ENCODE measurements at regions not wholly inside any gene's neighbourhood (a gene's known extent, or its start where the extent isn't known, plus 50 kb on each side); places are given as distances from the start of the nearest gene placed in this dataset.

GRCh38 chr21:38145104-38145503, 111.7 kb upstream of the KCNJ15 start:
- no peak overlapping the region for H3K4me3 ChIP-seq (ENCODE audit: control insufficient read depth in 1 of 7, extremely low read depth in 1 of 7, insufficient read depth in 4 of 7, low read depth in 2 of 7, low read length in 6 of 7)
- ChIA-PET POLR2A (no interaction called here), CTCF (no interaction called here)
- H3K4me1 ChIP-seq (ENCODE audit: control extremely low read depth in 1 of 4, control insufficient read depth in 4 of 4, insufficient read depth in 4 of 4, low read length in 3 of 4), result no peaks in the 10 kb centered on the region
- H3K9me3 ChIP-seq (ENCODE audit: control extremely low read depth in 1 of 5, control insufficient read depth in 4 of 5, insufficient read depth in 2 of 5, low read depth in 1 of 5, low read length in 4 of 5), result peaks cover 0 to 22% (median 2%) of the 10 kb centered on the region in 5 experiments
- H3K36me3 ChIP-seq (ENCODE audit: control insufficient read depth in 4 of 4, insufficient read depth in 4 of 4, low read length in 3 of 4), result no peaks in the 10 kb centered on the region
- H3K27me3 ChIP-seq (replicated peaks in 2 of 5; ENCODE audit: control insufficient read depth in 4 of 5, insufficient read depth in 5 of 5, low read length in 4 of 5), result peaks cover 0 to 4% (median 0%) of the 10 kb centered on the region in 5 experiments
- no peak overlapping the region for H3K27ac ChIP-seq (ENCODE audit: insufficient read depth in 1 of 2, low read depth in 1 of 2, low read length in 2 of 2, poor library complexity in 1 of 2, severe bottlenecking in 2 of 2)
- DNase-seq, result no peak

DNA sequence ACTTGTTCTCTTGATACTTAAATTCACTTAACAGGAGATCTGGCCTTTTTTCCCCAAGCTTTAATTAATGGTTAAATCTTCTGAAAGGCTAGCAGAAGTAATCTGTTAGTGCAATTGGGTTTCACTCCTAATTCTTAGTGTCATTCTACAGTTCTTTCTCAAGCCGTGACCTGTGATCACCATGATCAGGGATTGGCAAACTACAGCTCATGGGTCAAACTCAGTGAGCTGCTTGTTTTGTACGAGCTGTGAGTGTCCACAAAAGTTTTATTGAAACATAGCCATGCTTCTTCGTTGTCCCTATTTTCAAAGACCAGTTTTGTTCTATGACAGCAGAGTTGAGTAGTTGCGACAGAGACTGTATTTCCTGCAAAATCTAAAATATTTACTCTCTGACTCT, 109.4 kb upstream of the KCNJ15 start:
- Histone ChIP-seq H3K9me3 (ENCODE audit: control extremely low read depth in 1 of 5, control insufficient read depth in 4 of 5, insufficient read depth in 2 of 5, low read depth in 1 of 5, low read length in 4 of 5) (peaks cover 0 to 17% (median 1%) of the 10 kb centered on the region in 5 experiments), H3K4me1 (ENCODE audit: control extremely low read depth in 1 of 4, control insufficient read depth in 4 of 4, insufficient read depth in 4 of 4, low read length in 3 of 4) (no peaks in the 10 kb centered on the region), H3K4me3 (ENCODE audit: control insufficient read depth in 1 of 7, extremely low read depth in 1 of 7, insufficient read depth in 4 of 7, low read depth in 2 of 7, low read length in 6 of 7) (no peak overlapping the region), H3K27me3 (replicated peaks in 2 of 5; ENCODE audit: control insufficient read depth in 4 of 5, insufficient read depth in 5 of 5, low read length in 4 of 5) (peaks cover 0 to 8% (median 3%) of the 10 kb centered on the region in 5 experiments), H3K36me3 (ENCODE audit: control insufficient read depth in 4 of 4, insufficient read depth in 4 of 4, low read length in 3 of 4) (no peaks in the 10 kb centered on the region), H3K27ac (ENCODE audit: insufficient read depth in 1 of 2, low read depth in 1 of 2, low read length in 2 of 2, poor library complexity in 1 of 2, severe bottlenecking in 2 of 2) (no peak overlapping the region)
- POLR2A ChIA-PET, result no interaction called here
- DNase-seq, result no peak
- 100% methylated on average over 2 of the region's 4 CpGs for WGBS (ENCODE audit: insufficient coverage)
- CTCF ChIA-PET, result interaction anchor here (2.2 kb wide), 1 partner anchor 11 kb away, joined by 10 read pairs; no protein-coding TSS in a partner anchor

DNA sequence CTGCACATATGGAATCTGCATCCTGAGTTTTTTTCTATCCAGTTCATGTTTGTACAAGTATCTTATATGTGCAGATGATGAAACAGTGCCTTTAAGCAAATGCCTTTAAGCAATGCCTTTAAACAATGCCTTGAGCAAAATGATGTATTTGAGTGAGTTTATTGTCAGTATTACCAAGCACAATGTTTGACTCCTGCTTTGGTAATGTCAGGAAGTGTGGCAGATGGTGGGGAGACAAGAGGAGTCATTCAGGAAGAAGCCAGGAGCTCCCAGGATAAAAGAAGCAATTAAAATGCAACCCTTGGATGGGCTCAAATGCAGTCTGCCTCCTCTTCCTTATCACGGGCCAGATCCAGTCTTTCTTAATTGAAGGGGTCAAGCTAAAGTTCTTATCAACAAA, 108.7 kb upstream of the KCNJ15 start:
- no peak overlapping the region for H3K27ac ChIP-seq (ENCODE audit: insufficient read depth in 1 of 2, low read depth in 1 of 2, low read length in 2 of 2, poor library complexity in 1 of 2, severe bottlenecking in 2 of 2)
- DNase-seq, result no peak
- no CpG with 5 or more reads among the region's 1 CpG for WGBS (ENCODE audit: insufficient coverage)
- H3K36me3 ChIP-seq (ENCODE audit: control insufficient read depth in 4 of 4, insufficient read depth in 4 of 4, low read length in 3 of 4), result no peaks in the 10 kb centered on the region
- peaks cover under 1 to 8% (median 3%) of the 10 kb centered on the region in 5 experiments for H3K27me3 ChIP-seq (replicated peaks in 2 of 5; ENCODE audit: control insufficient read depth in 4 of 5, insufficient read depth in 5 of 5, low read length in 4 of 5)
- POLR2A ChIA-PET, result no interaction called here
- no peak overlapping the region for H3K4me3 ChIP-seq (ENCODE audit: control insufficient read depth in 1 of 7, extremely low read depth in 1 of 7, insufficient read depth in 4 of 7, low read depth in 2 of 7, low read length in 6 of 7)
- H3K4me1 ChIP-seq (ENCODE audit: control extremely low read depth in 1 of 4, control insufficient read depth in 4 of 4, insufficient read depth in 4 of 4, low read length in 3 of 4), result no peaks in the 10 kb centered on the region
- CTCF ChIA-PET, result interaction anchor here (2.2 kb wide), 1 partner anchor 10 kb away, joined by 10 read pairs; no protein-coding TSS in a partner anchor
- H3K9me3 ChIP-seq (ENCODE audit: control extremely low read depth in 1 of 5, control insufficient read depth in 4 of 5, insufficient read depth in 2 of 5, low read depth in 1 of 5, low read length in 4 of 5), result peaks cover 0 to 11% (median 0%) of the 10 kb centered on the region in 5 experiments

GRCh38 chr21:38151021-38151645, 105.7 kb upstream of the KCNJ15 start:
- no peak for DNase-seq
- Histone ChIP-seq H3K27ac (ENCODE audit: insufficient read depth in 1 of 2, low read depth in 1 of 2, low read length in 2 of 2, poor library complexity in 1 of 2, severe bottlenecking in 2 of 2) (no peak overlapping the region), H3K4me1 (ENCODE audit: control extremely low read depth in 1 of 4, control insufficient read depth in 4 of 4, insufficient read depth in 4 of 4, low read length in 3 of 4) (no peaks in the 10 kb centered on the region), H3K36me3 (ENCODE audit: control insufficient read depth in 4 of 4, insufficient read depth in 4 of 4, low read length in 3 of 4) (no peaks in the 10 kb centered on the region), H3K27me3 (replicated peaks in 2 of 5; ENCODE audit: control insufficient read depth in 4 of 5, insufficient read depth in 5 of 5, low read length in 4 of 5) (peaks cover 3 to 11% (median 7%) of the 10 kb centered on the region in 5 experiments), H3K4me3 (ENCODE audit: control insufficient read depth in 1 of 7, extremely low read depth in 1 of 7, insufficient read depth in 4 of 7, low read depth in 2 of 7, low read length in 6 of 7) (no peak overlapping the region), H3K9me3 (ENCODE audit: control extremely low read depth in 1 of 5, control insufficient read depth in 4 of 5, insufficient read depth in 2 of 5, low read depth in 1 of 5, low read length in 4 of 5) (peaks cover 0 to 2% (median 0%) of the 10 kb centered on the region in 5 experiments)
- 75% methylated on average over 1 of the region's 1 CpG for WGBS (ENCODE audit: insufficient coverage)
- ChIA-PET CTCF (no interaction called here), POLR2A (no interaction called here)

- Histone ChIP-seq H3K4me3 (ENCODE audit: control insufficient read depth in 1 of 7, extremely low read depth in 1 of 7, insufficient read depth in 4 of 7, low read depth in 2 of 7, low read length in 6 of 7) (no peak overlapping the region), H3K4me1 (ENCODE audit: control extremely low read depth in 1 of 4, control insufficient read depth in 4 of 4, insufficient read depth in 4 of 4, low read length in 3 of 4) (no peaks in the 10 kb centered on the region), H3K36me3 (ENCODE audit: control insufficient read depth in 4 of 4, insufficient read depth in 4 of 4, low read length in 3 of 4) (no peaks in the 10 kb centered on the region), H3K9me3 (ENCODE audit: control extremely low read depth in 1 of 5, control insufficient read depth in 4 of 5, insufficient read depth in 2 of 5, low read depth in 1 of 5, low read length in 4 of 5) (no peaks in the 10 kb centered on the region), H3K27me3 (replicated peaks in 2 of 5; ENCODE audit: control insufficient read depth in 4 of 5, insufficient read depth in 5 of 5, low read length in 4 of 5) (peaks cover 0 to 17% (median 6%) of the 10 kb centered on the region in 5 experiments), H3K27ac (ENCODE audit: insufficient read depth in 1 of 2, low read depth in 1 of 2, low read length in 2 of 2, poor library complexity in 1 of 2, severe bottlenecking in 2 of 2) (no peak overlapping the region)
- ChIA-PET POLR2A (no interaction called here), CTCF (interaction anchor here (1.1 to 8.1 kb wide), 3 partner anchors 13 to 197 kb away, joined by 3 to 88 read pairs (median 26); no protein-coding TSS in a partner anchor)
- 100% methylated on average over 1 of the region's 2 CpGs for WGBS (ENCODE audit: insufficient coverage)
- no peak for DNase-seq
Observed at GRCh38 chr21:38156200-38156599, 100.6 kb upstream of the KCNJ15 start.

GRCh38 chr21:38159355-38159754, 97.4 kb upstream of the KCNJ15 start:
- Histone ChIP-seq H3K9me3 (ENCODE audit: control extremely low read depth in 1 of 5, control insufficient read depth in 4 of 5, insufficient read depth in 2 of 5, low read depth in 1 of 5, low read length in 4 of 5) (no peaks in the 10 kb centered on the region), H3K4me1 (ENCODE audit: control extremely low read depth in 1 of 4, control insufficient read depth in 4 of 4, insufficient read depth in 4 of 4, low read length in 3 of 4) (no peaks in the 10 kb centered on the region), H3K4me3 (ENCODE audit: control insufficient read depth in 1 of 7, extremely low read depth in 1 of 7, insufficient read depth in 4 of 7, low read depth in 2 of 7, low read length in 6 of 7) (no peak overlapping the region), H3K36me3 (ENCODE audit: control insufficient read depth in 4 of 4, insufficient read depth in 4 of 4, low read length in 3 of 4) (no peaks in the 10 kb centered on the region), H3K27me3 (replicated peaks in 2 of 5; ENCODE audit: control insufficient read depth in 4 of 5, insufficient read depth in 5 of 5, low read length in 4 of 5) (peaks cover 0 to 14% (median 4%) of the 10 kb centered on the region in 5 experiments), H3K27ac (ENCODE audit: insufficient read depth in 1 of 2, low read depth in 1 of 2, low read length in 2 of 2, poor library complexity in 1 of 2, severe bottlenecking in 2 of 2) (no peak overlapping the region)
- CTCF ChIA-PET, result interaction anchor here (0.8 to 8.1 kb wide), 8 partner anchors 9 to 978 kb away, joined by 3 to 88 read pairs (median 4); no protein-coding TSS in a partner anchor
- 6% methylated on average over 2 of the region's 3 CpGs for WGBS (ENCODE audit: insufficient coverage)
- POLR2A ChIA-PET, result no interaction called here
- peak; percentile 80 to 86 (median 81) for DNase-seq

DNA sequence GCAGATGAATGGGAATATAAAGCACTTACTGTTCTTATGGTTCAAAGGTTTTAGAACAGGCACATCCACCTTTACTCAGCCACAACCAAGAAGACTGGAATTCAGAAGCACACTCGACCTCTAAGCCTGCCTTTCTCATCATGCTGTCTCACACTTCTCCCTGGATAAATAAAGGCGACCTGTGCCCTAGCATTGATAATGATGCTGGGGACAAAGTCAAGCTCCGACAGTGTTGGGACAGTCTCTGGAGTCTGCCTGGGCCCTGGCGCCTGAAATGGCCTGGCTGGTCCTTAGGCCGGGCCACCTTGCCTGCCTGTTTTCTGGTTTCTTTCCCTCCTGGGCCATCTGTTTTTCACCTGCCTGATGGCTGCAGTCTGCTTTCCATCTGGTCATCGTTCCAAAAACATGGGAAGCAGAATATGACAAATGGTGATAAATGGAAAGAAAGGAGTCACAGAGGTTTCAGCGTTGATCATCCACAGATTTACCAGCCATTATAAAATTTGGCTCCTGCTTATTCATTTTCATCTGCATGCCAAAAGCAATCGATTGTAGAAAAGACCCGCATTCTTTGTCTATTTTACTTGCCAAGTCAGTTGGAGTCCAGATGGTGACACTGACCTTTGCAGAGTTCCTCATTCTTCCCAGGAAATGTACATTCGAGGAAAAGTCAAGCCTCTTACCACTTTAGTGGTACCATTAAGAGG, 91.2 kb upstream of the KCNJ15 start:
- CTCF ChIA-PET, result interaction anchor here (1.1 to 6.5 kb wide), 2 partner anchors 22 to 188 kb away, joined by 3 to 66 read pairs; no protein-coding TSS in a partner anchor

More for the DNA sequence above, 91.2 kb upstream of the KCNJ15 start:
- POLR2A ChIA-PET, result no interaction called here
- 84% methylated on average over 7 of the region's 10 CpGs for WGBS (ENCODE audit: insufficient coverage)
- H3K9me3 ChIP-seq (ENCODE audit: control extremely low read depth in 1 of 5, control insufficient read depth in 4 of 5, insufficient read depth in 2 of 5, low read depth in 1 of 5, low read length in 4 of 5), result no peaks in the 10 kb centered on the region
- H3K4me3 ChIP-seq (ENCODE audit: control insufficient read depth in 1 of 7, extremely low read depth in 1 of 7, insufficient read depth in 4 of 7, low read depth in 2 of 7, low read length in 6 of 7), result no peak overlapping the region
- no peak for DNase-seq
- H3K27ac ChIP-seq (ENCODE audit: insufficient read depth in 1 of 2, low read depth in 1 of 2, low read length in 2 of 2, poor library complexity in 1 of 2, severe bottlenecking in 2 of 2), result no peak overlapping the region
- no peaks in the 10 kb centered on the region for H3K4me1 ChIP-seq (ENCODE audit: control extremely low read depth in 1 of 4, control insufficient read depth in 4 of 4, insufficient read depth in 4 of 4, low read length in 3 of 4)
- peaks cover 0 to 9% (median 0%) of the 10 kb centered on the region in 5 experiments for H3K27me3 ChIP-seq (replicated peaks in 2 of 5; ENCODE audit: control insufficient read depth in 4 of 5, insufficient read depth in 5 of 5, low read length in 4 of 5)
- no peaks in the 10 kb centered on the region for H3K36me3 ChIP-seq (ENCODE audit: control insufficient read depth in 4 of 4, insufficient read depth in 4 of 4, low read length in 3 of 4)
